H1 (cell line): ENCODE measurements at regions not wholly inside any gene's neighbourhood (a gene's known extent, or its start where the extent isn't known, plus 50 kb on each side); places are given as distances from the start of the nearest gene placed in this dataset.

Source experiments
- EP300 ChIP-seq, 2 experiments: IDR thresholded peaks; 1 replicate in 1 of 2; 2 replicates in 1 of 2; pipeline ENCODE4 v1.6.1; 2011 to 2012; ENCODE audit warnings: low read depth in 2 of 2, low read length in 2 of 2, mild to moderate bottlenecking in 2 of 2, borderline replicate concordance in 1 of 2, inconsistent platforms in 1 of 2, moderate library complexity in 1 of 2
- EZH2 ChIP-seq: fragments of 200-600 bp; sonication (generic); IDR thresholded peaks from 2 replicates; pipeline ENCODE4 v1.7.1; 2012; ENCODE audit warnings: low read depth, mild to moderate bottlenecking, moderate library complexity, low read length, inconsistent platforms; ENCODE audit not compliant: severe bottlenecking
- KDM1A ChIP-seq: fragments of 200-600, 300-600 bp; sonication (generic); IDR thresholded peaks from 2 replicates; pipeline ENCODE4 v1.7.1; 2016; ENCODE audit warnings: mild to moderate bottlenecking, low read length, borderline replicate concordance
- PHF8 ChIP-seq: fragments of 200-600 bp; sonication (generic); conservative IDR thresholded peaks from 2 replicates; pipeline ENCODE4 v1.7.1; 2012; ENCODE audit warnings: low read depth, mild to moderate bottlenecking, inconsistent platforms, low read length, moderate library complexity
- POLR2A ChIP-seq, 2 experiments: IDR thresholded peaks; 1 replicate in 1 of 2; 2 replicates in 1 of 2; pipeline ENCODE4 v1.6.1; 2011; ENCODE audit warnings: low read depth in 2 of 2, low read length in 2 of 2, mild to moderate bottlenecking in 2 of 2; ENCODE audit errors: control extremely low read depth in 1 of 2
- ZNF274 ChIP-seq: IDR thresholded peaks from 2 replicates; pipeline ENCODE4 v1.7.0; 2012; ENCODE audit warnings: low read length, borderline replicate concordance; ENCODE audit errors: extremely low read depth
- TF ChIP-seq, protein P1 (sequence below), 3 experiments: IDR thresholded peaks; 1 replicate in 2 of 3; 2 replicates in 1 of 3; pipeline versions ENCODE4 v1.5.1 to v1.6.1; 2011; ENCODE audit warnings: low read length in 3 of 3, mild to moderate bottlenecking in 3 of 3, inconsistent platforms in 2 of 3, low read depth in 1 of 3, moderate library complexity in 1 of 3; ENCODE audit not compliant: insufficient read depth in 1 of 3; ENCODE audit errors: control extremely low read depth in 1 of 3
- TF ChIP-seq, protein P2 (sequence below): fragments of 300-600 bp; sonication (generic); IDR thresholded peaks from 2 replicates; pipeline ENCODE4 v1.7.1; 2012; ENCODE audit warnings: low read length, moderate library complexity, mild to moderate bottlenecking, inconsistent platforms; ENCODE audit not compliant: insufficient replicate concordance

DNA sequence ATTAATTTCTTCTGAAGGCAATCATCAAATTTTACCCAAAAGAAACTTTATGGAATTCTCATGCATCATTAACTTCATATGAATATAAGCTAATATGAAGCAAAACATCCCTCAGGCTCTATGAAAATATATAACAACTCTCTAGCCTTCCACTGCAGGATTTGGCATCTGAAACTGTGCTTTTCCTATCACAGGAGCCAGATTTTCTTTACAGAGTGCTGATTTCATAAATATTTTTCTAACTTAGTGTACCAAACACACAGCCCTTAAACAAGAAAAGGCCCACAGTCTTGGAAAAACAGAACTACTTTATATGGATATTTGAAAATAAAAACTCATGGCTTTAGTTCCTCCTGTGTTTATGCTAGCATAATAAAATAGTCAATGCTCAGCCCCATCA, 559.5 kb upstream of the CHRM3 start:
- TF ChIP-seq, protein P1, sequence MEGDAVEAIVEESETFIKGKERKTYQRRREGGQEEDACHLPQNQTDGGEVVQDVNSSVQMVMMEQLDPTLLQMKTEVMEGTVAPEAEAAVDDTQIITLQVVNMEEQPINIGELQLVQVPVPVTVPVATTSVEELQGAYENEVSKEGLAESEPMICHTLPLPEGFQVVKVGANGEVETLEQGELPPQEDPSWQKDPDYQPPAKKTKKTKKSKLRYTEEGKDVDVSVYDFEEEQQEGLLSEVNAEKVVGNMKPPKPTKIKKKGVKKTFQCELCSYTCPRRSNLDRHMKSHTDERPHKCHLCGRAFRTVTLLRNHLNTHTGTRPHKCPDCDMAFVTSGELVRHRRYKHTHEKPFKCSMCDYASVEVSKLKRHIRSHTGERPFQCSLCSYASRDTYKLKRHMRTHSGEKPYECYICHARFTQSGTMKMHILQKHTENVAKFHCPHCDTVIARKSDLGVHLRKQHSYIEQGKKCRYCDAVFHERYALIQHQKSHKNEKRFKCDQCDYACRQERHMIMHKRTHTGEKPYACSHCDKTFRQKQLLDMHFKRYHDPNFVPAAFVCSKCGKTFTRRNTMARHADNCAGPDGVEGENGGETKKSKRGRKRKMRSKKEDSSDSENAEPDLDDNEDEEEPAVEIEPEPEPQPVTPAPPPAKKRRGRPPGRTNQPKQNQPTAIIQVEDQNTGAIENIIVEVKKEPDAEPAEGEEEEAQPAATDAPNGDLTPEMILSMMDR (IDR thresholded peaks at IDR 0.05; ENCODE audit: control extremely low read depth in 1 of 3, insufficient read depth in 1 of 3, low read depth in 1 of 3, low read length in 3 of 3): no peak
- TF ChIP-seq ZNF274 (no peak), EP300 (IDR thresholded peaks at IDR 0.05; ENCODE audit: borderline replicate concordance in 1 of 2, low read depth in 2 of 2, low read length in 2 of 2) (no peak), POLR2A (IDR thresholded peaks at IDR 0.05; ENCODE audit: control extremely low read depth in 1 of 2, low read depth in 2 of 2, low read length in 2 of 2) (no peak), PHF8 (no peak), EZH2 (no peak), KDM1A (no peak)
- TF ChIP-seq, protein P2, sequence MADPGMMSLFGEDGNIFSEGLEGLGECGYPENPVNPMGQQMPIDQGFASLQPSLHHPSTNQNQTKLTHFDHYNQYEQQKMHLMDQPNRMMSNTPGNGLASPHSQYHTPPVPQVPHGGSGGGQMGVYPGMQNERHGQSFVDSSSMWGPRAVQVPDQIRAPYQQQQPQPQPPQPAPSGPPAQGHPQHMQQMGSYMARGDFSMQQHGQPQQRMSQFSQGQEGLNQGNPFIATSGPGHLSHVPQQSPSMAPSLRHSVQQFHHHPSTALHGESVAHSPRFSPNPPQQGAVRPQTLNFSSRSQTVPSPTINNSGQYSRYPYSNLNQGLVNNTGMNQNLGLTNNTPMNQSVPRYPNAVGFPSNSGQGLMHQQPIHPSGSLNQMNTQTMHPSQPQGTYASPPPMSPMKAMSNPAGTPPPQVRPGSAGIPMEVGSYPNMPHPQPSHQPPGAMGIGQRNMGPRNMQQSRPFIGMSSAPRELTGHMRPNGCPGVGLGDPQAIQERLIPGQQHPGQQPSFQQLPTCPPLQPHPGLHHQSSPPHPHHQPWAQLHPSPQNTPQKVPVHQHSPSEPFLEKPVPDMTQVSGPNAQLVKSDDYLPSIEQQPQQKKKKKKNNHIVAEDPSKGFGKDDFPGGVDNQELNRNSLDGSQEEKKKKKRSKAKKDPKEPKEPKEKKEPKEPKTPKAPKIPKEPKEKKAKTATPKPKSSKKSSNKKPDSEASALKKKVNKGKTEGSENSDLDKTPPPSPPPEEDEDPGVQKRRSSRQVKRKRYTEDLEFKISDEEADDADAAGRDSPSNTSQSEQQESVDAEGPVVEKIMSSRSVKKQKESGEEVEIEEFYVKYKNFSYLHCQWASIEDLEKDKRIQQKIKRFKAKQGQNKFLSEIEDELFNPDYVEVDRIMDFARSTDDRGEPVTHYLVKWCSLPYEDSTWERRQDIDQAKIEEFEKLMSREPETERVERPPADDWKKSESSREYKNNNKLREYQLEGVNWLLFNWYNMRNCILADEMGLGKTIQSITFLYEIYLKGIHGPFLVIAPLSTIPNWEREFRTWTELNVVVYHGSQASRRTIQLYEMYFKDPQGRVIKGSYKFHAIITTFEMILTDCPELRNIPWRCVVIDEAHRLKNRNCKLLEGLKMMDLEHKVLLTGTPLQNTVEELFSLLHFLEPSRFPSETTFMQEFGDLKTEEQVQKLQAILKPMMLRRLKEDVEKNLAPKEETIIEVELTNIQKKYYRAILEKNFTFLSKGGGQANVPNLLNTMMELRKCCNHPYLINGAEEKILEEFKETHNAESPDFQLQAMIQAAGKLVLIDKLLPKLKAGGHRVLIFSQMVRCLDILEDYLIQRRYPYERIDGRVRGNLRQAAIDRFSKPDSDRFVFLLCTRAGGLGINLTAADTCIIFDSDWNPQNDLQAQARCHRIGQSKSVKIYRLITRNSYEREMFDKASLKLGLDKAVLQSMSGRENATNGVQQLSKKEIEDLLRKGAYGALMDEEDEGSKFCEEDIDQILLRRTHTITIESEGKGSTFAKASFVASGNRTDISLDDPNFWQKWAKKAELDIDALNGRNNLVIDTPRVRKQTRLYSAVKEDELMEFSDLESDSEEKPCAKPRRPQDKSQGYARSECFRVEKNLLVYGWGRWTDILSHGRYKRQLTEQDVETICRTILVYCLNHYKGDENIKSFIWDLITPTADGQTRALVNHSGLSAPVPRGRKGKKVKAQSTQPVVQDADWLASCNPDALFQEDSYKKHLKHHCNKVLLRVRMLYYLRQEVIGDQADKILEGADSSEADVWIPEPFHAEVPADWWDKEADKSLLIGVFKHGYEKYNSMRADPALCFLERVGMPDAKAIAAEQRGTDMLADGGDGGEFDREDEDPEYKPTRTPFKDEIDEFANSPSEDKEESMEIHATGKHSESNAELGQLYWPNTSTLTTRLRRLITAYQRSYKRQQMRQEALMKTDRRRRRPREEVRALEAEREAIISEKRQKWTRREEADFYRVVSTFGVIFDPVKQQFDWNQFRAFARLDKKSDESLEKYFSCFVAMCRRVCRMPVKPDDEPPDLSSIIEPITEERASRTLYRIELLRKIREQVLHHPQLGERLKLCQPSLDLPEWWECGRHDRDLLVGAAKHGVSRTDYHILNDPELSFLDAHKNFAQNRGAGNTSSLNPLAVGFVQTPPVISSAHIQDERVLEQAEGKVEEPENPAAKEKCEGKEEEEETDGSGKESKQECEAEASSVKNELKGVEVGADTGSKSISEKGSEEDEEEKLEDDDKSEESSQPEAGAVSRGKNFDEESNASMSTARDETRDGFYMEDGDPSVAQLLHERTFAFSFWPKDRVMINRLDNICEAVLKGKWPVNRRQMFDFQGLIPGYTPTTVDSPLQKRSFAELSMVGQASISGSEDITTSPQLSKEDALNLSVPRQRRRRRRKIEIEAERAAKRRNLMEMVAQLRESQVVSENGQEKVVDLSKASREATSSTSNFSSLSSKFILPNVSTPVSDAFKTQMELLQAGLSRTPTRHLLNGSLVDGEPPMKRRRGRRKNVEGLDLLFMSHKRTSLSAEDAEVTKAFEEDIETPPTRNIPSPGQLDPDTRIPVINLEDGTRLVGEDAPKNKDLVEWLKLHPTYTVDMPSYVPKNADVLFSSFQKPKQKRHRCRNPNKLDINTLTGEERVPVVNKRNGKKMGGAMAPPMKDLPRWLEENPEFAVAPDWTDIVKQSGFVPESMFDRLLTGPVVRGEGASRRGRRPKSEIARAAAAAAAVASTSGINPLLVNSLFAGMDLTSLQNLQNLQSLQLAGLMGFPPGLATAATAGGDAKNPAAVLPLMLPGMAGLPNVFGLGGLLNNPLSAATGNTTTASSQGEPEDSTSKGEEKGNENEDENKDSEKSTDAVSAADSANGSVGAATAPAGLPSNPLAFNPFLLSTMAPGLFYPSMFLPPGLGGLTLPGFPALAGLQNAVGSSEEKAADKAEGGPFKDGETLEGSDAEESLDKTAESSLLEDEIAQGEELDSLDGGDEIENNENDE: no peak
